HG03135 (cell line): ENCODE measurements at regions not wholly inside any gene's neighbourhood (a gene's known extent, or its start where the extent isn't known, plus 50 kb on each side); places are given as distances from the start of the nearest gene placed in this dataset.
"Not testable (repeated sequence)": the region's sequence is repeated elsewhere in the genome, so short reads cannot be mapped to it uniquely, and the experiment has no call there.

Experiments
- ATAC-seq: cut with Tn5 transposase; IDR thresholded peaks from one replicate; pipeline ENCODE4 v1.9.1; 2021; ENCODE audit warnings: mild to moderate bottlenecking, moderate library complexity; ENCODE audit not compliant: unreplicated experiment

GRCh38 chr11:109668973-109669634, 247.1 kb downstream of the C11orf87 start:
- no peak for ATAC-seq

- no peak for ATAC-seq
Measured at GRCh38 chr11:109677231-109677630, 255.2 kb downstream of the C11orf87 start.

- no peak for ATAC-seq
Measured at GRCh38 chr11:109677876-109678275, 255.9 kb downstream of the C11orf87 start.

- ATAC-seq, result no peak
Measured at GRCh38 chr11:109680127-109680526, 258.1 kb downstream of the C11orf87 start.

GRCh38 chr11:109682788-109683187, 260.8 kb downstream of the C11orf87 start:
- not testable (repeated sequence) for ATAC-seq

GRCh38 chr11:109695696-109696095, 273.7 kb downstream of the C11orf87 start:
- ATAC-seq, result no peak

- ATAC-seq, result no peak
Measured at GRCh38 chr11:109696191-109696897, 274.4 kb downstream of the C11orf87 start.

GRCh38 chr11:109697140-109697843, 275.3 kb downstream of the C11orf87 start:
- ATAC-seq, result peak; percentile 88

GRCh38 chr11:109698237-109698636, 276.2 kb downstream of the C11orf87 start:
- ATAC-seq, result no peak

GRCh38 chr11:109704432-109704831, 282.4 kb downstream of the C11orf87 start:
- no peak for ATAC-seq

GRCh38 chr11:109706945-109707344, 285.0 kb downstream of the C11orf87 start:
- ATAC-seq, result no peak

GRCh38 chr11:109707411-109707810, 285.4 kb downstream of the C11orf87 start:
- no peak for ATAC-seq

GRCh38 chr11:109708184-109708583, 286.2 kb downstream of the C11orf87 start:
- no peak for ATAC-seq

GRCh38 chr11:109714444-109714843, 292.5 kb downstream of the C11orf87 start:
- not testable (repeated sequence) for ATAC-seq

- ATAC-seq, result not testable (repeated sequence)
Measured at GRCh38 chr11:109715424-109715823, 293.4 kb downstream of the C11orf87 start.

GRCh38 chr11:109726061-109726460, 304.1 kb downstream of the C11orf87 start:
- no peak for ATAC-seq

- no peak for ATAC-seq
Measured at GRCh38 chr11:109728056-109728455, 306.1 kb downstream of the C11orf87 start.

- ATAC-seq, result no peak
Measured at GRCh38 chr11:109729761-109730160, 307.8 kb downstream of the C11orf87 start.

GRCh38 chr11:109730669-109731068, 308.7 kb downstream of the C11orf87 start:
- no peak for ATAC-seq

- ATAC-seq, result no peak
Measured at GRCh38 chr11:109731451-109731850, 309.5 kb downstream of the C11orf87 start.

- ATAC-seq, result no peak
Measured at GRCh38 chr11:109733245-109733644, 311.3 kb downstream of the C11orf87 start.

- no peak for ATAC-seq
Measured at GRCh38 chr11:109734566-109734965, 312.6 kb downstream of the C11orf87 start.
